ENCODE measurements at regions not wholly inside any gene's neighbourhood (a gene's known extent, or its start where the extent isn't known, plus 50 kb on each side); places are given as distances from the start of the nearest gene placed in this dataset.

GRCh38 chr11:120011836-120012235 is 126.1 kb downstream of the TRIM29 start:
- H3K27ac ChIP-seq (ENCODE audit: low read depth, low read length, severe bottlenecking), result no peak overlapping the region
- no peaks in the 10 kb centered on the region for H3K9me3 ChIP-seq (ENCODE audit: control insufficient read depth, low read length)
- 93 to 94% methylated on average over 6 to 9 of the region's 10 CpGs for WGBS, 2 experiments (ENCODE audit: insufficient coverage in 2 of 2)
- H3K36me3 ChIP-seq (ENCODE audit: control insufficient read depth, insufficient read depth, low read length), result no peaks in the 10 kb centered on the region
- H3K4me1 ChIP-seq (ENCODE audit: control insufficient read depth, insufficient read depth, low read length, poor library complexity, severe bottlenecking), result peaks cover 10% of the 10 kb centered on the region
- no peak overlapping the region for H3K4me3 ChIP-seq (ENCODE audit: extremely low read depth, insufficient read depth, low read length, poor library complexity, severe bottlenecking)

- Histone ChIP-seq H3K27ac (ENCODE audit: low read depth, low read length, severe bottlenecking) (no peak overlapping the region), H3K36me3 (ENCODE audit: control insufficient read depth, insufficient read depth, low read length) (no peaks in the 10 kb centered on the region), H3K9me3 (ENCODE audit: control insufficient read depth, low read length) (no peaks in the 10 kb centered on the region), H3K4me1 (ENCODE audit: control insufficient read depth, insufficient read depth, low read length, poor library complexity, severe bottlenecking) (peaks cover 10% of the 10 kb centered on the region), H3K4me3 (ENCODE audit: extremely low read depth, insufficient read depth, low read length, poor library complexity, severe bottlenecking) (no peak overlapping the region)
- 87 to 96% methylated on average over 8 of the region's 9 CpGs for WGBS, 2 experiments (ENCODE audit: insufficient coverage in 2 of 2)
Measured at GRCh38 chr11:120010775-120011174, 127.1 kb downstream of the TRIM29 start.

- Histone ChIP-seq H3K4me3 (ENCODE audit: extremely low read depth, insufficient read depth, low read length, poor library complexity, severe bottlenecking) (no peak overlapping the region), H3K36me3 (ENCODE audit: control insufficient read depth, insufficient read depth, low read length) (no peaks in the 10 kb centered on the region), H3K27ac (ENCODE audit: low read depth, low read length, severe bottlenecking) (no peak overlapping the region), H3K9me3 (ENCODE audit: control insufficient read depth, low read length) (no peaks in the 10 kb centered on the region), H3K4me1 (ENCODE audit: control insufficient read depth, insufficient read depth, low read length, poor library complexity, severe bottlenecking) (peaks cover 10% of the 10 kb centered on the region)
- WGBS, 2 experiments (ENCODE audit: insufficient coverage in 2 of 2), result 79 to 94% methylated on average over 2 to 3 of the region's 4 CpGs
Measured at GRCh38 chr11:120009938-120010337, 128.0 kb downstream of the TRIM29 start.

GRCh38 chr11:120007144-120007543 is 130.8 kb downstream of the TRIM29 start:
- Histone ChIP-seq H3K4me1 (ENCODE audit: control insufficient read depth, insufficient read depth, low read length, poor library complexity, severe bottlenecking) (peaks cover 5% of the 10 kb centered on the region), H3K27ac (ENCODE audit: low read depth, low read length, severe bottlenecking) (no peak overlapping the region), H3K36me3 (ENCODE audit: control insufficient read depth, insufficient read depth, low read length) (no peaks in the 10 kb centered on the region), H3K9me3 (ENCODE audit: control insufficient read depth, low read length) (no peaks in the 10 kb centered on the region), H3K4me3 (ENCODE audit: extremely low read depth, insufficient read depth, low read length, poor library complexity, severe bottlenecking) (no peak overlapping the region)
- WGBS, 2 experiments (ENCODE audit: insufficient coverage in 2 of 2), result 100% methylated on average over 2 to 4 of the region's 4 CpGs

- H3K36me3 ChIP-seq (ENCODE audit: control insufficient read depth, insufficient read depth, low read length), result no peaks in the 10 kb centered on the region
- H3K27ac ChIP-seq (ENCODE audit: low read depth, low read length, severe bottlenecking), result no peak overlapping the region
- 59 to 100% methylated on average over 1 to 4 of the region's 4 CpGs for WGBS, 2 experiments (ENCODE audit: insufficient coverage in 2 of 2)
- no peaks in the 10 kb centered on the region for H3K9me3 ChIP-seq (ENCODE audit: control insufficient read depth, low read length)
- no peak overlapping the region for H3K4me3 ChIP-seq (ENCODE audit: extremely low read depth, insufficient read depth, low read length, poor library complexity, severe bottlenecking)
- H3K4me1 ChIP-seq (ENCODE audit: control insufficient read depth, insufficient read depth, low read length, poor library complexity, severe bottlenecking), result peaks cover 5% of the 10 kb centered on the region
Measured at GRCh38 chr11:120004723-120005122, 133.2 kb downstream of the TRIM29 start.

- WGBS, 2 experiments (ENCODE audit: insufficient coverage in 2 of 2), result 36 to 42% methylated on average over 4 to 6 of the region's 14 CpGs
- H3K27ac ChIP-seq (ENCODE audit: low read depth, low read length, severe bottlenecking), result no peak overlapping the region
Measured at GRCh38 chr11:120001178-120002090, 136.5 kb downstream of the TRIM29 start.

GRCh38 chr11:119999220-119999619 is 138.7 kb downstream of the TRIM29 start:
- Histone ChIP-seq H3K4me1 (ENCODE audit: control insufficient read depth, insufficient read depth, low read length, poor library complexity, severe bottlenecking) (no peaks in the 10 kb centered on the region), H3K4me3 (ENCODE audit: extremely low read depth, insufficient read depth, low read length, poor library complexity, severe bottlenecking) (no peak overlapping the region), H3K27ac (ENCODE audit: low read depth, low read length, severe bottlenecking) (no peak overlapping the region), H3K36me3 (ENCODE audit: control insufficient read depth, insufficient read depth, low read length) (no peaks in the 10 kb centered on the region), H3K9me3 (ENCODE audit: control insufficient read depth, low read length) (no peaks in the 10 kb centered on the region)
- no CpG with 5 or more reads among the region's 2 CpGs for WGBS, 2 experiments (ENCODE audit: insufficient coverage in 2 of 2)

More at GRCh38 chr11:120001178-120002090, 136.5 kb downstream of the TRIM29 start:
- no peak overlapping the region for H3K4me3 ChIP-seq (ENCODE audit: extremely low read depth, insufficient read depth, low read length, poor library complexity, severe bottlenecking)
- no peaks in the 10 kb centered on the region for H3K9me3 ChIP-seq (ENCODE audit: control insufficient read depth, low read length)
- H3K4me1 ChIP-seq (ENCODE audit: control insufficient read depth, insufficient read depth, low read length, poor library complexity, severe bottlenecking), result no peaks in the 10 kb centered on the region
- no peaks in the 10 kb centered on the region for H3K36me3 ChIP-seq (ENCODE audit: control insufficient read depth, insufficient read depth, low read length)

GRCh38 chr11:119996556-119996955 is 141.4 kb downstream of the TRIM29 start:
- WGBS, 2 experiments (ENCODE audit: insufficient coverage in 2 of 2), result 83 to 86% methylated on average over 1 to 3 of the region's 5 CpGs
- H3K9me3 ChIP-seq (ENCODE audit: control insufficient read depth, low read length), result no peaks in the 10 kb centered on the region
- H3K36me3 ChIP-seq (ENCODE audit: control insufficient read depth, insufficient read depth, low read length), result no peaks in the 10 kb centered on the region
- no peak overlapping the region for H3K4me3 ChIP-seq (ENCODE audit: extremely low read depth, insufficient read depth, low read length, poor library complexity, severe bottlenecking)
- H3K27ac ChIP-seq (ENCODE audit: low read depth, low read length, severe bottlenecking), result no peak overlapping the region
- H3K4me1 ChIP-seq (ENCODE audit: control insufficient read depth, insufficient read depth, low read length, poor library complexity, severe bottlenecking), result peaks cover 7% of the 10 kb centered on the region

GRCh38 chr11:119995730-119996491 is 142.0 kb downstream of the TRIM29 start:
- Histone ChIP-seq H3K4me1 (ENCODE audit: control insufficient read depth, insufficient read depth, low read length, poor library complexity, severe bottlenecking) (peaks cover 7% of the 10 kb centered on the region), H3K9me3 (ENCODE audit: control insufficient read depth, low read length) (no peaks in the 10 kb centered on the region), H3K27ac (ENCODE audit: low read depth, low read length, severe bottlenecking) (no peak overlapping the region), H3K36me3 (ENCODE audit: control insufficient read depth, insufficient read depth, low read length) (no peaks in the 10 kb centered on the region), H3K4me3 (ENCODE audit: extremely low read depth, insufficient read depth, low read length, poor library complexity, severe bottlenecking) (no peak overlapping the region)
- WGBS, 2 experiments (ENCODE audit: insufficient coverage in 2 of 2), result 80 to 86% methylated on average over 3 to 6 of the region's 6 CpGs

- no peak overlapping the region for H3K27ac ChIP-seq (ENCODE audit: low read depth, low read length, severe bottlenecking)
- WGBS, 2 experiments (ENCODE audit: insufficient coverage in 2 of 2), result 83 to 88% methylated on average over 3 to 4 of the region's 4 CpGs
- H3K4me1 ChIP-seq (ENCODE audit: control insufficient read depth, insufficient read depth, low read length, poor library complexity, severe bottlenecking), result peaks cover 7% of the 10 kb centered on the region
- no peaks in the 10 kb centered on the region for H3K36me3 ChIP-seq (ENCODE audit: control insufficient read depth, insufficient read depth, low read length)
- H3K9me3 ChIP-seq (ENCODE audit: control insufficient read depth, low read length), result no peaks in the 10 kb centered on the region
- no peak overlapping the region for H3K4me3 ChIP-seq (ENCODE audit: extremely low read depth, insufficient read depth, low read length, poor library complexity, severe bottlenecking)
Measured at GRCh38 chr11:119993722-119994121, 144.2 kb downstream of the TRIM29 start.

Measured in mesodermal cell (in vitro differentiated cells).